Upper lobe of left lung (tissue), 4 donors: ENCODE measurements at regions not wholly inside any gene's neighbourhood (a gene's known extent, or its start where the extent isn't known, plus 50 kb on each side); places are given as distances from the start of the nearest gene placed in this dataset.

ENCODE experiments used
- CTCF ChIP-seq, 6 experiments: fragments of 450-650 bp in 4 of 6; fragments of 200-600 bp in 2 of 6; sonication (generic) in 2 of 6; IDR thresholded peaks; one replicate each; pipeline ENCODE4 v1.5.1; 2016 to 2019; ENCODE audit warnings: antibody characterized with exemption in 6 of 6
- POLR2A ChIP-seq, 4 donors: fragments of 450-650 bp; IDR thresholded peaks; one replicate each; pipeline ENCODE4 v1.5.1; 2016 to 2017; ENCODE audit warnings: antibody characterized with exemption in 4 of 4, mild to moderate bottlenecking in 2 of 4

GRCh38 chr6:15879371-15880261, 216.8 kb upstream of the DTNBP1 start:
- TF ChIP-seq CTCF (IDR thresholded peaks at IDR 0.05) (no peak), POLR2A (IDR thresholded peaks at IDR 0.05) (no peak)
